Immature natural killer cell (primary cell): ENCODE measurements at regions not wholly inside any gene's neighbourhood (a gene's known extent, or its start where the extent isn't known, plus 50 kb on each side); places are given as distances from the start of the nearest gene placed in this dataset.
"Not testable (repeated sequence)": the region's sequence is repeated elsewhere in the genome, so short reads cannot be mapped to it uniquely, and the experiment has no call there.

ENCODE experiments used
- DNase-seq, 3 donors: peaks; one replicate each; pipeline ENCODE4 v3.0.0; 2022; ENCODE audit warnings: mixed read lengths in 1 of 3
- H3K27ac Mint-ChIP-seq, 6 donors: one replicate each; pipeline ENCODE4 v1.8.0; 2020; ENCODE audit warnings: mixed read lengths in 6 of 6, mild to moderate bottlenecking in 5 of 6, inconsistent platforms in 4 of 6, moderate library complexity in 3 of 6
- H3K27me3 Mint-ChIP-seq, 3 donors: one replicate each; pipeline ENCODE4 v1.8.0; 2020 to 2021; ENCODE audit warnings: low read depth in 3 of 3, mild to moderate bottlenecking in 3 of 3, mixed read lengths in 3 of 3, moderate library complexity in 3 of 3, inconsistent platforms in 1 of 3
- H3K36me3 Mint-ChIP-seq, 3 donors: one replicate each; pipeline ENCODE4 v1.8.0; 2020; ENCODE audit warnings: mixed read lengths in 3 of 3, inconsistent platforms in 2 of 3, mild to moderate bottlenecking in 2 of 3
- H3K4me1 Mint-ChIP-seq, 2 donors: one replicate each; pipeline ENCODE4 v1.8.0; 2020; ENCODE audit warnings: inconsistent platforms in 2 of 2, mild to moderate bottlenecking in 2 of 2, mixed read lengths in 2 of 2, moderate library complexity in 1 of 2
- H3K4me3 Mint-ChIP-seq, 5 donors: one replicate each; pipeline ENCODE4 v1.8.0; 2020; ENCODE audit warnings: mild to moderate bottlenecking in 5 of 5, mixed read lengths in 5 of 5, inconsistent platforms in 3 of 5, moderate library complexity in 3 of 5
- H3K9me3 Mint-ChIP-seq, 6 donors: one replicate each; pipeline ENCODE4 v1.8.0; 2020; ENCODE audit warnings: mild to moderate bottlenecking in 6 of 6, mixed read lengths in 6 of 6, inconsistent platforms in 4 of 6, moderate library complexity in 3 of 6

GRCh38 chr5:159680095-159680494, 236.2 kb upstream of the ADRA1B start:
- Mint-ChIP-seq H3K27ac (no peak overlapping the region), H3K9me3 (peaks cover 7 to 32% (median 14%) of the 10 kb centered on the region in 6 donors), H3K4me3 (no peak overlapping the region), H3K27me3 (peaks cover 0 to 9% (median 2%) of the 10 kb centered on the region in 3 donors), H3K36me3 (peaks cover 0 to 6% (median 4%) of the 10 kb centered on the region in 3 donors), H3K4me1 (no peaks in the 10 kb centered on the region)
- no peak for DNase-seq

DNA sequence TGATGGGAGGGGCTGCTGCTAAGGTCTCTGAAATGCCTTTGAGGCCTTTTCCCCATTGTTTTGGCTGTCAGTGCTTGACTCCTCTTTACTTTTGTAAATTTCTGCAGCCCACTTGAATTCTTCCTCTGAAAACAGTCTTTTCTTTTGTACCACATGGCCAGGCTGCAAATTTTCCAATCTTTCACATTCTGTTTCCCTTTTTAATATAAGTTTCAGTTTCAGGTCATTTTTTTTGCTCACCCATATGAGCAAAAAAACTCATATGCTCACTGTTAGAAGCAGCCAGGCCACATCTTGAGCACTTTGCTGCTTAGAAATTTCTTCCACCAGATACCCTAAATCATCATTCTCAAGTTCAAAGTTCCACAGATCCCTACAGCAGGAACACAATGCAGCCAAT, 234.6 kb upstream of the ADRA1B start:
- Mint-ChIP-seq H3K36me3 (peaks cover 0 to 6% (median 4%) of the 10 kb centered on the region in 3 donors), H3K4me1 (no peaks in the 10 kb centered on the region), H3K9me3 (peaks cover 7 to 32% (median 14%) of the 10 kb centered on the region in 6 donors), H3K27ac (no peak overlapping the region), H3K4me3 (no peak overlapping the region), H3K27me3 (peaks cover 0 to 18% (median 4%) of the 10 kb centered on the region in 3 donors)
- no peak for DNase-seq

GRCh38 chr5:159682623-159683022, 233.7 kb upstream of the ADRA1B start:
- Mint-ChIP-seq H3K27me3 (peaks cover 0 to 19% (median 5%) of the 10 kb centered on the region in 3 donors), H3K9me3 (peaks cover 7 to 32% (median 17%) of the 10 kb centered on the region in 6 donors), H3K4me1 (no peaks in the 10 kb centered on the region), H3K4me3 (no peak overlapping the region), H3K36me3 (peaks cover 0 to 6% (median 4%) of the 10 kb centered on the region in 3 donors), H3K27ac (no peak overlapping the region)
- DNase-seq, result no peak

- H3K36me3 Mint-ChIP-seq, DNase-seq, H3K4me1 Mint-ChIP-seq, H3K4me3 Mint-ChIP-seq, H3K27ac Mint-ChIP-seq: not testable (repeated sequence)
- Mint-ChIP-seq H3K27me3 (peaks cover 2 to 23% (median 7%) of the 10 kb centered on the region in 3 donors), H3K9me3 (peaks cover 0 to 15% (median 2%) of the 10 kb centered on the region in 6 donors)
Measured at GRCh38 chr5:159687892-159688291, 228.4 kb upstream of the ADRA1B start.

DNA sequence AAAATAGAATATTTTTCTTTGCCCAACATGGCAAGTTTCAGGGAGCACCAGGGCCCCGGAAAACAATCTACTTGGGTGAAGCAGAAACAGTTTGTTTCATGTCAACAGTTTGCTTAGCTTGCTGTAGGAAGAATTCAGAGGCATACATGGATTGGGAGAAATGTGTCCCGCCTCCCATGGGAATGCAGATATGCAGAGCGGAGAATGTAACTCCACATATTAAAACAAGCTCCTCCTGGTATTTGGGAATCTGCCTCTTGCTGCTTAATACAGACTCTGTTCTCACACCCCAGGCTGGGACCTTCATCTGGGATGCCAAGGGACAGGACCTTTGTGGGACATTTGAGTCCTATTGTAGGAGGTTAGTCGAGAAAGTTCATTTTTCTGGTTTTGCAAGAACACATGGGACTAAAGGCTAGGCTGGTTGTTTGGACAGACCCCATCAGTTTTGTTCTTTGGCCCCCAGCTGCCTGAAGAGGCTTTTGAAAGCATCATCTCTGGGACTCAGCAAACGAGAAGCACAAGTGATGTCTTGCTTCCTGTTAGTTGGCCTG, 220.5 kb upstream of the ADRA1B start:
- Mint-ChIP-seq H3K4me3 (no peak overlapping the region), H3K4me1 (no peaks in the 10 kb centered on the region), H3K27ac (no peak overlapping the region), H3K9me3 (peaks cover 0 to 2% (median 0%) of the 10 kb centered on the region in 6 donors), H3K36me3 (no peaks in the 10 kb centered on the region), H3K27me3 (peaks cover 0 to 7% (median 2%) of the 10 kb centered on the region in 3 donors)
- no peak for DNase-seq

DNA sequence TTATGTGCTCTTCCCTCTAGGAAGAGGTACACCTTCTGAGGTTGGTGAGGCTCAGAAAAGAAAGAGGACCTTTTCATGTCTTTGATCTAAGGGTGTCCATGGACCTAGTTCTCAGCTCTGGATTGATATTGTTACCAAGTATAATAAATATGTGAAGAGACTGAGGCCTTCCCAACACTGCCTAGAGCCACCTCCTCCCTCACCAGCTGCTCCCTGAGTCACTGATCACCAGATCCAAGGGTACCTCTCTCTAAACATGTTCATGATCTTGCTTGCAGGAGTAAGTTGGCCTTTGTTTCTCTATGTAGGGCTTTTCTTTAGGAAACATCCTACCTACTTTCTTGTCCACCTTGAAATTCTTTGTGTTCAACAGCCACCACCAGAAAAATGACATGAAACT, 218.8 kb upstream of the ADRA1B start:
- no peak for DNase-seq
- Mint-ChIP-seq H3K4me1 (no peaks in the 10 kb centered on the region), H3K27ac (no peak overlapping the region), H3K27me3 (peaks cover 2 to 5% (median 2%) of the 10 kb centered on the region in 3 donors), H3K4me3 (no peak overlapping the region), H3K36me3 (no peaks in the 10 kb centered on the region), H3K9me3 (no peaks in the 10 kb centered on the region)

- Mint-ChIP-seq H3K9me3 (no peaks in the 10 kb centered on the region), H3K4me3 (no peak overlapping the region), H3K27me3 (peaks cover 0 to 5% (median 2%) of the 10 kb centered on the region in 3 donors), H3K4me1 (no peaks in the 10 kb centered on the region), H3K27ac (no peak overlapping the region), H3K36me3 (no peaks in the 10 kb centered on the region)
- no peak for DNase-seq
Measured at GRCh38 chr5:159698322-159698721, 218.0 kb upstream of the ADRA1B start.

GRCh38 chr5:159700016-159700415, 216.3 kb upstream of the ADRA1B start:
- no peak for DNase-seq
- H3K27me3 Mint-ChIP-seq, result peaks cover 0 to 5% (median 3%) of the 10 kb centered on the region in 3 donors
- no peaks in the 10 kb centered on the region for H3K9me3 Mint-ChIP-seq
- no peaks in the 10 kb centered on the region for H3K36me3 Mint-ChIP-seq
- no peak overlapping the region for H3K27ac Mint-ChIP-seq
- H3K4me1 Mint-ChIP-seq, result no peaks in the 10 kb centered on the region
- no peak overlapping the region for H3K4me3 Mint-ChIP-seq

DNA sequence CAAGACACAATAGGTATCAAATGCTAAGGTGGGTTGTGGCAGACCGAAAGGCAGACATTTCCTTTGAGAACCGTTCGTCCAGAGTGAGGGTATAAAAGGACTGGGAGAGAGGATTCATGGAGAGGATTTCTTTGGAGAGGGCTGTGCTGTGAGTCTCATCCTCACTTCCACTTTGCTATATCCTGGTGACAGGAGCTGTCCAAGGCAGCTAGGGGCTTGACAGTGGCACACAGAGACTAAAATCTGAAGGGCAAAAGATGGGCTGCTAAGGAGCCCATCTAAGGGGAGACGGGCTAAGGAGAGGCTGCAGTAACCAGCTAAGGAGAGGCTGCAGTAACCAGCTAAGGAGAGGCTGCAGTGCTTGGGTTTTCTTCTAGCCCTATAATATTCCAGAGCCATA, 214.0 kb upstream of the ADRA1B start:
- Mint-ChIP-seq H3K9me3 (peaks cover 0 to 4% (median 0%) of the 10 kb centered on the region in 6 donors), H3K27me3 (peaks cover 0 to 5% (median 3%) of the 10 kb centered on the region in 3 donors), H3K36me3 (no peaks in the 10 kb centered on the region), H3K27ac (no peak overlapping the region), H3K4me1 (no peaks in the 10 kb centered on the region), H3K4me3 (no peak overlapping the region)
- no peak for DNase-seq

GRCh38 chr5:159702826-159703225, 213.5 kb upstream of the ADRA1B start:
- Mint-ChIP-seq H3K4me3 (no peak overlapping the region), H3K9me3 (peaks cover 0 to 8% (median 0%) of the 10 kb centered on the region in 6 donors)
- no peak for DNase-seq

DNA sequence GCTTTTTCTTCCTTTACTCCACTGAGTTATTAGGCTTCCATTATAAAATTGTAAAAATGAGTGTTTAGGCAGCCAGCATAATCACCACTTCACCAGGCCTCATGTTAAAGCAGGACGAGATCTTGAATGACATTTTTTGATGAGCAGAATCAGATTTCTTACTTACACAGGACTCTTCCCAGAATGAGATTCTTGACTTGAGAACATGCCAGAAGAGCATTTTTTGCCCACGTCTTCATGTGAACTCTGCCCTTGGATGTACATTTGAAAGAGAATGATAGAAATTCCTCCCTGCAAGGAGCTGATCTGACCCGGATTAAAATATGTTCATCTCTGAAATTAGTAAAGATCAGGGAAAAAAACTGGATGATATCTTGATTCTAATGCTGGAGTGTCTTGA, 212.1 kb upstream of the ADRA1B start:
- Mint-ChIP-seq H3K4me3 (no peak overlapping the region), H3K27ac (no peak overlapping the region), H3K9me3 (peaks cover 0 to 13% (median 0%) of the 10 kb centered on the region in 6 donors), H3K4me1 (no peaks in the 10 kb centered on the region), H3K36me3 (no peaks in the 10 kb centered on the region), H3K27me3 (peaks cover 0 to 5% (median 3%) of the 10 kb centered on the region in 3 donors)
- no peak for DNase-seq

More at GRCh38 chr5:159702826-159703225, 213.5 kb upstream of the ADRA1B start:
- Mint-ChIP-seq H3K27me3 (peaks cover 0 to 5% (median 3%) of the 10 kb centered on the region in 3 donors), H3K36me3 (no peaks in the 10 kb centered on the region), H3K27ac (no peak overlapping the region), H3K4me1 (no peaks in the 10 kb centered on the region)

DNA sequence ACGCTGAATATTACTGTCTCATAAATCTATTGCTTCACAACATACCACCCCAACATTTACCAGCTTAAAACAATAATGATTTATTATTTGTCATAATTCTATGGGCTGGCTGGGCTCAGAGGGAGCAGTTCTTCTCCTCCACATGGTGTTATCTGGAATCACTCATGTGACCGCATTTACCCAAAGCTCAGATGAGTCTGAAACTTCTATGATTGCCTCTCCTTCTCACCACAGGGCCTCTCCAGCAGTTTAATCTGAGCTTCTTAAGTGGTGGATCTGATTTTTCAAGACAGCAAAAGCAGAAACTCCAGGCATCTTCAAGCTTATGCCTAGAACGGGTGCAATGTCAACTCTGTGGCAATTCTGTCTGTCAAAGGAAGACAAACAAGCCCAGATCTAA, 210.3 kb upstream of the ADRA1B start:
- H3K4me3 Mint-ChIP-seq, result no peak overlapping the region
- peaks cover 2 to 4% (median 3%) of the 10 kb centered on the region in 3 donors for H3K27me3 Mint-ChIP-seq
- H3K4me1 Mint-ChIP-seq, result no peaks in the 10 kb centered on the region
- DNase-seq, result no peak
- no peaks in the 10 kb centered on the region for H3K36me3 Mint-ChIP-seq
- H3K9me3 Mint-ChIP-seq, result peaks cover 0 to 14% (median 0%) of the 10 kb centered on the region in 6 donors
- no peak overlapping the region for H3K27ac Mint-ChIP-seq

DNA sequence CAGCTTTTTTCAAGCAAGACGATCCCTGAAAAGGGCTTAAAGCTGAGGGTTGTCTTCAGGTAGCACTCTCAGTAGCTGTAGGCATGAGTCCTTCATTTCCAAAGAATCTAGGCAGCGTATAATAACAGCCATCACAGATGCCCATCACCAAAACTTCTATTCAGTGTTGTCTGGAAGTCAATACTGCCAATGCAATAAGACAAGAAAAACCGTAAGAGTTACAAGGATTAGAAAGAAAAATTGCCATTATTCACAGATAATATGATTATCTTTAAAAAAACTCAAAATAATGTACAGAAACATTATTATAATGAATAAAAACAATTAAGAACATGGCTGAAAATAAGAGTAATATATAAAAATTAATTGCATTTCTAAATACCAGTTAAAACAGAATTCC, 208.2 kb upstream of the ADRA1B start:
- no peaks in the 10 kb centered on the region for H3K36me3 Mint-ChIP-seq

GRCh38 chr5:159712672-159713071, 203.6 kb upstream of the ADRA1B start:
- peaks cover 0 to 6% (median 0%) of the 10 kb centered on the region in 6 donors for H3K9me3 Mint-ChIP-seq
- no peak for DNase-seq
- H3K27me3 Mint-ChIP-seq, result peaks cover 0 to 6% (median 3%) of the 10 kb centered on the region in 3 donors
- no peaks in the 10 kb centered on the region for H3K4me1 Mint-ChIP-seq
- H3K36me3 Mint-ChIP-seq, result peaks cover 0 to 4% (median 0%) of the 10 kb centered on the region in 3 donors
- H3K27ac Mint-ChIP-seq, result no peak overlapping the region
- H3K4me3 Mint-ChIP-seq, result no peak overlapping the region

More for the DNA sequence above, 208.2 kb upstream of the ADRA1B start:
- Mint-ChIP-seq H3K9me3 (peaks cover 0 to 14% (median 0%) of the 10 kb centered on the region in 6 donors), H3K4me1 (no peaks in the 10 kb centered on the region), H3K4me3 (no peak overlapping the region), H3K27ac (no peak overlapping the region), H3K27me3 (peaks cover 1 to 4% (median 2%) of the 10 kb centered on the region in 3 donors)
- DNase-seq, result no peak

DNA sequence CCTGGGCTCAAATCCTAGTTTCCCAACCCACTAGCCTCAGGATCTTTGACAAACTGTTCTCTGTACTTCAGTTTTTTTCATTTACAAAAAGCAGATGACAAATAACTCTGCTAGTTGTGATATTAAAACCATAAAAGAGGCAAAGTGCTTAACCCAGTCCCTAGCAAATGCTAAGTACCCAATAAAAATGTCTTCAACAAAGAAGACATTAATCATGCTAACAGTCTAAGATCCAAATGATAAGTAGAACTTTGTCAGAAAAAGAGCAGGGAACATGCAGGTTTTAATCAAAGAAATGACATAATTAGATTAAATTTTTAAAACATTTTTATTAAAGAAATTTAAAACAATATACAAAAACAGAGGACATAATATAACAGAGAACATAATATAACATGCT, 203.0 kb upstream of the ADRA1B start:
- H3K9me3 Mint-ChIP-seq, result peaks cover 0 to 6% (median 0%) of the 10 kb centered on the region in 6 donors
- no peaks in the 10 kb centered on the region for H3K4me1 Mint-ChIP-seq
- DNase-seq, result no peak
- H3K27me3 Mint-ChIP-seq, result peaks cover 0 to 6% (median 5%) of the 10 kb centered on the region in 3 donors
- H3K27ac Mint-ChIP-seq, result no peak overlapping the region
- no peak overlapping the region for H3K4me3 Mint-ChIP-seq
- H3K36me3 Mint-ChIP-seq, result peaks cover 0 to 4% (median 0%) of the 10 kb centered on the region in 3 donors
